HG03432 (cell line): ENCODE measurements at regions not wholly inside any gene's neighbourhood (a gene's known extent, or its start where the extent isn't known, plus 50 kb on each side); places are given as distances from the start of the nearest gene placed in this dataset.
"Not testable (repeated sequence)": the region's sequence is repeated elsewhere in the genome, so short reads cannot be mapped to it uniquely, and the experiment has no call there.

Experiments used
- ATAC-seq: cut with Tn5 transposase; IDR thresholded peaks from one replicate; pipeline ENCODE4 v1.9.1; 2021; ENCODE audit warnings: mild to moderate bottlenecking, moderate library complexity; ENCODE audit not compliant: unreplicated experiment

GRCh38 chr19:32063601-32064000 is 281.8 kb upstream of the ZNF507 start:
- no peak for ATAC-seq

GRCh38 chr19:32066056-32066455 is 279.4 kb upstream of the ZNF507 start:
- no peak for ATAC-seq

- no peak for ATAC-seq
These were observed 277.7 kb upstream of the ZNF507 start for GRCh38 chr19:32067685-32068084.

GRCh38 chr19:32068793-32069192 is 276.6 kb upstream of the ZNF507 start:
- no peak for ATAC-seq

GRCh38 chr19:32070101-32070500 is 275.3 kb upstream of the ZNF507 start:
- no peak for ATAC-seq

GRCh38 chr19:32082028-32082427 is 263.4 kb upstream of the ZNF507 start:
- ATAC-seq = no peak

- not testable (repeated sequence) for ATAC-seq
These were observed 260.6 kb upstream of the ZNF507 start for GRCh38 chr19:32084756-32085363.

- no peak for ATAC-seq
These were observed 254.2 kb upstream of the ZNF507 start for GRCh38 chr19:32091241-32091640.

GRCh38 chr19:32097011-32097410 is 248.4 kb upstream of the ZNF507 start:
- ATAC-seq = no peak

GRCh38 chr19:32097620-32098019 is 247.8 kb upstream of the ZNF507 start:
- ATAC-seq = no peak

- ATAC-seq = no peak
These were observed 246.4 kb upstream of the ZNF507 start for GRCh38 chr19:32098968-32099367.

GRCh38 chr19:32101206-32101605 is 244.2 kb upstream of the ZNF507 start:
- no peak for ATAC-seq

GRCh38 chr19:32103541-32103940 is 241.9 kb upstream of the ZNF507 start:
- ATAC-seq = no peak

- ATAC-seq = no peak
These were observed 241.1 kb upstream of the ZNF507 start for GRCh38 chr19:32104153-32104849.

- ATAC-seq = no peak
These were observed 240.6 kb upstream of the ZNF507 start for GRCh38 chr19:32104850-32105235.

GRCh38 chr19:32105527-32106310 is 239.7 kb upstream of the ZNF507 start:
- no peak for ATAC-seq

- ATAC-seq = no peak
These were observed 223.2 kb upstream of the ZNF507 start for GRCh38 chr19:32122258-32122657.

GRCh38 chr19:32123355-32123940 is 222.0 kb upstream of the ZNF507 start:
- ATAC-seq = no peak

- ATAC-seq = no peak
These were observed 220.8 kb upstream of the ZNF507 start for GRCh38 chr19:32124585-32124984.

GRCh38 chr19:32129141-32129540 is 216.3 kb upstream of the ZNF507 start:
- ATAC-seq = no peak

GRCh38 chr19:32130332-32130731 is 215.1 kb upstream of the ZNF507 start:
- ATAC-seq = no peak

GRCh38 chr19:32131005-32131404 is 214.4 kb upstream of the ZNF507 start:
- no peak for ATAC-seq
